Smooth muscle cell of the brain vasculature (primary cell): ENCODE measurements at regions not wholly inside any gene's neighbourhood (a gene's known extent, or its start where the extent isn't known, plus 50 kb on each side); places are given as distances from the start of the nearest gene placed in this dataset.
"Not testable (repeated sequence)": the region's sequence is repeated elsewhere in the genome, so short reads cannot be mapped to it uniquely, and the experiment has no call there.

Source experiments
- DNase-seq: peaks from one replicate; pipeline ENCODE4 v3.0.0-alpha.2; 2012; ENCODE audit warnings: low read depth, low spot score

DNA sequence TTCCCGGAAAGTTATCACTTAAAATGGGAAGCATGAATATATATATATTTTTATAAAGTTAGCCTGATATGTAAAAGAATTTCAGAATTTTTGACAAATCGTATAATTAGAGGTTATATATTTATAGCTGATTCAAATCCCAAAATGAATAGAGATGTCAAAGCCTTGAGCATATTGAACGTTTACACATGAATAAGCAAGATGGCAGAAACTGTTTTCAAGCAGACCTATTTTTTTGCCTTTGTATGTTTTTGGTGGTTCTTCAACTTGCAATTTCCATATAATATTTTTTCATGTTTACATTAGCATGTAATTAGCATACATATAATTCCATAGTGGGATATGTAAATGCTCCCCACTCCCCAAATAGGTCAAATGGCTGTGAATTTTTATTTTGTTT lies 189.9 kb downstream of the PRL start:
- no peak for DNase-seq

DNA sequence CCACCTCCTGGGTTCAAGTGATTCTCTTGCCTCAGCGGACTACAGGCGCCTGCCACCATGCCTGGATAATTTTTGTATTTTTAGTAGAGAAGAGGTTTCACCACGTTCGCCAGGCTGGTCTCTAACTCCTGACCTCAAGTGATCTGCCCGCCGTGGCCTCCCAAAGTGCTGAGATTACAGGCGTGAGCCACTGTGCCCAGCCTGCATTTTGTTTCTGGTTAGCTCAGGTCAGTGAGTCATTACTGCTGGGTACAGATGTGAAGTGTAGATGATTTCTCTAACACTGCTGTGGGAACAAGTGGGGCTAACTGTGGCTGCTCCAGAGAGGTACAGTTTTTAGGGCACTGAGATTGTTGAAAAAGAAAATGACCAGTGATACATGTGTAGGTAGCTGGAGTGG lies 188.6 kb downstream of the PRL start:
- no peak for DNase-seq

DNA sequence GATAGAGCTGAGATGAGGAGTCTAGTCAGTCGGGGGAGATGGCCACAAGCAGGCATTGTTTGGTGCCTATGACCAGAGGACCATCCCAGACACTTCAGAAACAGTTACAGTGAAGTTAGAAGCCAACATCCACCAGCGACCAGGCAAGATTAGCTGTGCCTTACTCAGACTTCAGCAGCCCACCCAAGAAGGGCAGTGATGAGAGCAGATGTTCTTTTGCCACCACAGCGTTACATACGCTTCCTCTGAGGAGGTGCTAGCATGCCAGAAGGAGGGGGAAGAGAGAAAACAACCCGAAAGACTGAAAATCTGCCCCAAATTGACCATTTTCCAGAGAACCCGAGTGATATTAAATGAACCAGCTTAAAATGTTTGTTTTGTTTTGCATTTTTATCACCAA lies 186.8 kb downstream of the PRL start:
- no peak for DNase-seq

DNA sequence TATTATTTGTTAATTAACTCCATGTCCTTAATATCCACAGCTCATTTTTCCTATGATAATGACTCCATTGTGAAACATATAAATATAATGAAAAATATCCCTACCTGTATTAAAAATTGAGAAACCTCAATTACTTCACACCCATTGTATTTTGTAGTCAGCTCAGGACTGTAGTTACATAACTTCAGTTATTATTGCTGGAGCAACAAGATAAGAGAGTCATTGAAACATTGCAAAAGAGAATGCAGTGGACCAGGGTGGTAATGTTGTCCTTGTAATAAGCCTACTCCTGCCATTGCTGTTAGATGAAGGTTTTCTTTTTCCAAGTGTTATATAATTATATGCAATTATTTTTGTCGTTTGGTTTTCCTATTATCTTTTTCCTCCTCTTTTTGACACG lies 184.4 kb downstream of the PRL start:
- DNase-seq = no peak

DNA sequence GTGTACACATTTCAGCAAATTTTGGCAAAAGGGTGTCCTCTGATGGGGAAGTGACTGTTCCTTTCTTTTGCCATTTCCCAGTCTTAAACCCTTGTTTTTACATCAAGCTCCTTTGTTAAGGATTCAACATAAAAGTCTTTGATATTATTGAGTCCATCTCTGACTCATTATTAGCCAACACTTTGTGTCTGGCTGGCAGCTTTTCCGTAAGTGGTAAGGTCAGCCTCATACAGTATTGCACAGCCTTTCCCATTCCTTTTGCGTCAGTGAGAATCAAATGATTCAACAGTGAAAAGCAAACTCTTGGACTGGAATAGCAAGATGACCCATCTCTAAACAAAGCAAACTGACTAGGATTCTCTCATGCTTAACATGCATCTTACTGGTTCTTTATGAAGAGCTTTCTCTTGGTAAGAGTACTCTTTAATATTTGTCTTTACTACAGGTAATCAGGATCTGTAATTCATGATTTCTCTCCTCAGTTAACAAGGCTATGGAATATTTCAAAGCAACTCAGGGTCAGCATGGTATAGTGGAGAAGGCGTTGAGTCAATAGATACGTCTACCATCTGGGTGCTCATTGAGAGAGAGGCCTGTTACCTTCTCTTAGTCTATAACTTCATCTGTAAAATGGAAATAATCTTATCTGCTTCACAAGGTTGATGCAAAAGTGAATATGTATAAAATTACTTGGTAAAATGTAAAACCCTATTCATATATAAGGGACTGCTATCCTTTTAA lies 183.6 kb downstream of the PRL start:
- DNase-seq = peak; percentile 62

DNA sequence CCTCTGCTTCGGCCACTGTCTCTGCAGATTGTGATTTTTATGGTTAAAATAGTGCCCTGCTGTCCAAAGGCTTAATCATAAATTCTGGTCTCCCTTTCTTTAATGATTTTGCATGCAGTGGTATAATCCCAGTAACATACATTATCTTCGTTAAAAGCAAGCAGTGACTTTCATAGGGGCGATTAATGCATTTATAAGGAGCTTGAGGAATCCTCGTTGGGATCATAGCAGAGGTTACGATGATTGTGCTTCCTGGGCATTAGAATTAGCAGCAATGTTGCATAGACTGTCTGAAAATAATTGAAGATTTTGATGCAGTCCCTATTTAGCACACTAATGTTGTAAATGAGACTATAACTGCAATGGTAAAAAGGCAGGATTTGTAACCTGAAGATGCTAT lies 181.3 kb downstream of the PRL start:
- DNase-seq = no peak

DNA sequence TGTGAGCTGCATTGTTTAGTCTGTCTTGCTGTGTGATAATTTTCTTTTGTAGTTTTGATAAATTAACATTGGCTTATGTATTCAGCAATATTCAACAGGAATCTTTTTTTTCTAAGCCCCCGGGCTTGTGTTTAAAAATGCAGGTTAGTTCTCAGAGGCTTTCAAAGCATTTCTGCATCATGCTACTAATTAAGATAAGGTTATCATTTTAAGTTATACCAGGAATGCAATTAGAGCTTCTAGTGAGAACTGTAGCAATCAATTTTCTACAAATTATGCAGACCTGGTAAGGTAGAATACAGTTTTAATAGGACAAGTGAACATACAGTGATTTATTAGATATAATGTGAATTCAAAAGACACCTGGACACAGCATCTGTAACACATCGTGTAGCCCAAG lies 179.2 kb downstream of the PRL start:
- DNase-seq = no peak

DNA sequence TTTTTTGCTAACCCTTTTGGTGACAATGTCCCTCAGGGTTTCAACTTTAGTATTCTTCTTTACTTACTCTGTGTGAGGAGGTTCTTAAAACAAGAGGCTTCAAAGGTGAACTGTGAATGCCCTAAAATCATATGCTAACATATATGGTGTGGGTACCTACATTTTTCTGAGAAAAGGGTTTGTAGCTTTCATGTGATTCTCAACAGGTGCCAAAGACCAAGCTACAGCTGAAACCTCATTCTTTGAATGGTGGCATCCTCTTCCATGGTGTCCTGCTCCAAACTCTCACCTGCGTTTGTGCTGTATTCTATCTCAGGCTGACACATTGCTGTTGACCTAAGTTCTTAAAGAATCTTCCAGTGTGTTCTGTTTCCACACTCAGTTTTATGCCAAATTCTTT lies 177.3 kb downstream of the PRL start:
- no peak for DNase-seq

DNA sequence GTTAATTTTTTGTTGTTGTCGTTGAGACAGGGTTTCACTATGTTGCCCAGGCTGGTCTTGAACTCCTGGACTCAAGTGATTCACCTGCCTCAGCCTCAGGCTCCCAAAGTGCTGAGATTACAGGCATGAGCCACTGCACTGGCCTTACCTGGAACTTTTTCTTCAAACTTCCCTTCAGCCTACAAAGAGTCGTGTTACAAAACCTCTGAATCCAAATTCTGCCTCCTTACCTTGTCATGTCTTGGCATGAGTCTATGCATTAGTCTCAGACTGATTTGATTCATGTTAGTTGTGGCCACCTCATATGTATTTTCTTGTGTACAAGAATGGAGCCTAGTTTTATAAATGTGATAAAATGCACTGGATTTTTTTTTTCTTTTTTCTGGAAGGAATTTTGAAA lies 172.1 kb downstream of the PRL start:
- DNase-seq = no peak

DNA sequence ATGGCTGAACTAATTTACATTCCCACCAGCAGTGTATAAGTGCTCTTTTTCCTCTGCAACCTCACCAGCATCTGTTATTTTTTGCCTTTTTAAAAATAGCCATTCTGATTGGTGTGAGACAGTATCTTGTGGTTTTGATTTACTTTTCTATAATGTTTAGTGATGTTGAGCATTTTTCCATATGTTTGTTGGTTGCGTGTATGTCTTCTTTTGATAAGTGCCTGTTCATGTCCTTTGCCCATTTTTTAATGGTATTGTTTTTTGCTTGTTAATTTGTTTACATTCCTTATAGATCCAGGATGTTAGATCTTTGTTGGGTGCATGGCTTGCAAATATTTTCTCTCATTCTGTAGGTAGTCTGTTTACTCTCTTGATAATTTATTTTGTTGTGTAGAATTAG lies 169.9 kb downstream of the PRL start:
- no peak for DNase-seq

DNA sequence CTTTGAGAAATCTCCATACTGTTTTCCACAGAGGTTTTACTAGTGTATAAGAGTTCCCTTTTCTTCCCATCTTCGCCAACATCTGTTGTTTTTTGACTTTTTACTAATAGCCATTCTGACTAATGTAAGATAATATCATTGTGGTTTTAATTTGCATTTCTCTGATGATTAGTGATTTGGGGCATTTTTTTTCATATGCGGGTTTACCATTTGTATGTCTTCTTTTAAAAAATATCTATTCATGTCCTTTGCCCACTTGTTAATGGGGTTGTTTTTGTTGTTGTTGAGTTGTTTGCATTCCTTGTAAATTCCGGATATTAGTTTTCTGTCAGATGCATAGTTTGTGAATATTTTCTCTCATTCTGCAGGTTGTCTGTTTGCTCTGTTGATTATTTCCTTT lies 167.1 kb downstream of the PRL start:
- no peak for DNase-seq

DNA sequence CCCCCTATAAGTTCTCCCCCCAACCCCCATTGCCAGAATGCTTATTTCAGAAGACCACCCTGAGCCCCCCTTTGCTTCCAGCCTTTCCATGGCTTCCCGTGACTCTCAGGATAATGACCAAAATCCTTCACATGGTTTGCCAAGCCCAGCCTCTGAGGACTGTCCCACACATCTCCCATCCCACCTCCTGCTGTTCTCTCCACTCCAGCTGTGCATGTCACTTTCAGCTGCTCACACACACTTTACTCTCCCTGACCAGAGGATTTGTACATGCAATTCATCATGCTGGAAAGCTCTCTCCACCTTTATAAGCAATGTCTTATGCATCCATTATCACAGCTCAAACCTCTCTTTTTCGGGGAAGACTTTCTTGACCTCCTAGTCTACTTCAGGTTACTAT lies 164.2 kb downstream of the PRL start:
- DNase-seq = no peak

DNA sequence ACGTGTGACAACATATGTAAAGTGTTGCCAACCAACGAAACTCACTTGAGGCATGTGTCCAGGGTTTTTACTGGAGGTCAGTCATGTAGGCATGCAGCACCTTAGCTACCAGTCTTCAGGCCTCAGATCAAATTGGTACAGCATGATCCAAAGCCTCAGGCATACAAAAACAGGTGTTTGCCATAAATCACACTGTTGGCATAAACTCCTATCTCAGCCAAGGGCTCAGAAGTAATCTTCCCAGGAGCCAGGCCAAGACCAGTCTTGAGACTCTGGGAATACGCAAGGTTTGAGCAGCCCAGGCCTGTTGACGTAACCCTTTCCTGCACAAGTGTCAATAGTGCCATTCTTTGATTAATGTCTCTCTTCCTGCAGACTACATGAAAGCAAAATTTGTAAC lies 163.5 kb downstream of the PRL start:
- no peak for DNase-seq

DNA sequence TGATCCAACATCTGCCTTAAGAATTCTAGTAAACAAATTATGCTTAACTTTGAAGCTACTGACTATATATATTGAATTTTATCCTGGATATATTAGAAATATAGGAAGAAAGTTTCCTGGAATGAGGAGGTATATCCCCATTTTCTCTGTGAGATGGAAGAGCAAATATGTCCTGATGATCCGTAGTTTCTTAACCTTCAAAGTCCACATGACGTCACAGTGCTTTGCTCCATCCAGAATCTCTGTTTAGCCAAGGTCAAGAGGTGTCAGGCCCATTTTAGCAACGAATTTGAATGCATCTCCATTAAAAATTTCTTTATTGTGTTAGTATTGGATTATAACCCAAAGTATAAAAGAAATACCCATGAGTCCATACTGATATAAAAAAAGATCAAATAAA lies 162.5 kb downstream of the PRL start:
- DNase-seq = no peak

DNA sequence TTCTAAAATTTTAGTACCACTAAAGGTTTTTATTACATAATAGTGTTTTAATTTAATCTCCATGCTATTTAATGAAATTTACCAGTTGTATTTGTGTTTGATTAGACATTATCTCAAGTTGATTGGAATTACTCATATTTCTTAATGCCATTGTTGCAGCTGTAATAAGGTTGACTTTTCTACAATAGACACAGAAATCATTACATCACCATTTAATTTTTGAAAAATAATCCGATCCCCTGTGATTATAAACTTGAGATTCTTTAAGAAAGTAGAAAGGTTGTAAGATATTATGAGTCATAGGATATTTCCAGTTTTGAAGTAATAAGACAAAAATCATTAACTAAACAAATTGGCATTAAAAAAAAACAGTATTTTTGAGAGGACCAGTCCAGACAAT lies 161.4 kb downstream of the PRL start:
- DNase-seq = no peak

DNA sequence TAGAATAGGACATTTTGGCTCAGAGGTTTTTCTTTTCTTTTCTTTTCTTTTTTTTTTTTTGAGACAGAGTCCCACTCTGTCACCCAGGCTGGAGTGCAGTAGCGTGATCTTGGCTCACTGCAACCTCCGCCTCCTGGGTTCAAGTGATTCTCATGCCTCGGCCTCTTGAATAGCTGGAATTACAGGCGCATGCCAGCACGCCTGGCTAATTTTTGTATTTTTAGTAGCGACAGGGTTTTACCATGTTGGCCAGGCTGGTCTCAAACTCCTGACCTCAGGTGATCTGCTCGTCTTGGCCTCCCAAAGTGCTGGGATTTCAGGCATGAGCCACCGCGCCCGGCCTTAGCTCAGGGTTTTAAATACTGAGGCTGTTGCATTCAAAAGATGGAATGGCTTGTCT lies 156.1 kb downstream of the PRL start:
- DNase-seq = not testable (repeated sequence)

DNA sequence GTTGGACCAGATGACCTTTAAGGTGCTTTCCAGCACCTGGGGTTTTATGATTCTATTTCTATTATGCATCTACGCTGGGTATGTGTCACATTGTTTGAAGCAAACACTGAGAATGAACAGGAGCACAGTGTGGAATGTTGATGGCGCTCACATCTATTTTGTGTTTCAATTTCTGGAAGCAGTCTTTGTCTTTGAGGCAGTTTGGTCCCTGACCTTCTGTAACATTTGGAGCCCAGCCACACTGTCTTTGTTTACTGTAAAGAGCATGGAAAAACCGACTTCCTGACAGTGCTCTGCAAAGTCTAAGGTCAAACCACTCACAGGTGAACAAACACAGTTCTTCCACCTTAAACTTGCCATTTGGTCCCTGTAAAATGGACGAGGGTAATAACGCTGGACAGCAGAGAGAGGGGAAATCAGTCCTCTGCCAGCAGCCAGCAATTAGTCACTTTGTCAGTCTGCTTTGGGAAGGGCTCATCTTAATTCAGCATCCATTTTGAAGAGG lies 155.5 kb downstream of the PRL start:
- DNase-seq = no peak

DNA sequence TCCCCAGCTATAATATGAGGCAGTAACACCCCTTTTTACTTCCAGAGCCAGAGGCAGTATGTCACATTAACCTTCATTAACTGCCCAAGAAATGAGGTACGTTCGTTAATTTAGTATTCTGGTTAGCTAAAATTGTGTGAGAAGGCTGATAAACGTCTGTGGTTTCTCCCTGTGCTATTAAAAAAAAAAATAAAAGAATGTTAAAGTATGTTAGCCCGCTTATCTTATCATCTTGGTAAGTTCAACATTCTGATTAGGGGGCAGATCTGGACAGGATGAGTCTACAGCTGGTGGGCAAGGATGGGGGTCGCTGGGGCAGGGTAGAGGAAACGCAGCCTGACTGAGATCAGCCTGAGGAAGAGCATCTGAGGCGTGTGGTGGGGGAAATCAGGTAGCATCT lies 154.0 kb downstream of the PRL start:
- DNase-seq = no peak

DNA sequence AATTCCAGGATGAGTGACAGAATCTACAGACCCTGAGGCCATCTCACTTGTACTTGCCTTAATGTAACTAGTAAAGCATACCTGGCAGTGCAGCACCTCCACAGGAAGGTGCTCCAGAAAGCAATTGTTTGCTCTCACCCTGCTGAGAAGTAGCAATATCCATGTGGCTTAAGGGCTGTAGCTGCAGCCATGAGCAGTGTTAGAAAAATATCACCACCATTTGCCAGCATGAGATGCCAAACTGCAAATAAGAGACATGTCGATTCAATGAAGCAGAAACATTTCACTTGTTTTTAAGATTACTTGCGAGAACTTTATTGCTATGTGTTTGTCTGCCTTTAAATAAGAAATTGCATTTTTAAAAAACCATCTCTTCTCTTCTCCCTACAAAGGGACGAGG lies 151.5 kb downstream of the PRL start:
- no peak for DNase-seq

DNA sequence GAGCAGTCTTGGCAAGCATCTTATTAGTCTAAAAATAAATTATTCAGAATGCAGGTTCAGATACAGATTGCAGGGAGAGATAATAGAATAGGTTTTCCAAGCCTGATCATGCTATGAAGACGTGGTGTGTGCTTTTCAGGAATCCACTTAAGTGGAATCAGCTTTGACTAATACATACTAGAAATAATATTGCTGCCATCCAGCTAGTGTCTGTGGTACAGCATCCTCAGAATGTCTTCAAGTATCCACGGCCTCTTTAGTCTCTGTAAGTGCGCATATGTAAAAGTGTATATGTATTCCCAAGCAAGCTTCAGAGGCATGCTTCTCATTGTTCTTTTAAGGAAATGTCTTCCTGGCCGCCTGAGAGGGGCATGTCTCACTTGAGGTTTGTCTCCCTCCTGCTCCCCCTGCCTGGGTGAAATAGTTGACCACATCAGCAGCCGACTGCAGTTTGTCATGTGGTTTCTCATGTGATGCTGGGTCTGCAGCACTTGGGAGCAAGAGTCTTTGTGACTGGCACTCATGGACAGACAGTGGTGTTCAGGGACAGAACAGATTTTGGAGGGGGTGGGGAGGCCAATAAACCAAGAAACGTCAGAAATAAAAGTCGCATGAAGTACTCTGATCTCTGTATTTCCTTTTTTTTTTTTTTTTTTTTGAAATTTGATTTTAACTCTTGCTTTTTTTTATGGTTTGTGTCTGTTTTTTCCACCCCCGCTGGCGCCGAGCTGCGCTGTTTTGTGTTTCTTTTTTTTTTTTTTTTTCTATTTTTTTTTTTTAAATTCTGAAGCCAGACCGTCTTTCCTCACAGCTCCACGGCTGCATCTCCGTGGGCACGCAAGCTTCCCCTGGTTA lies 150.8 kb downstream of the PRL start:
- no peak for DNase-seq

DNA sequence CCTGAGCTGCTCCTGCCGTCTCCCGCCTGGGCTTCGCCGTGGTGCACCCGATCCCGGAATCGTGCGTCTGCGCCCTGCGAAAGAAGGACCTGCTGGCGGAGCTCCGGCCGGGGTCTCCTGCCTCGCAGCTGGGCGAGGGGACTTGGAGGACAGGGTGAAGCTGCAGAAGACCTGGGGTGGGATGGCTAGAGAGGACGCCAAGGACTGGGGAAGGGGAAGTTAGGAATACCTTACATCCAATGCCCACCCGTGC lies 150.2 kb downstream of the PRL start:
- no peak for DNase-seq

DNA sequence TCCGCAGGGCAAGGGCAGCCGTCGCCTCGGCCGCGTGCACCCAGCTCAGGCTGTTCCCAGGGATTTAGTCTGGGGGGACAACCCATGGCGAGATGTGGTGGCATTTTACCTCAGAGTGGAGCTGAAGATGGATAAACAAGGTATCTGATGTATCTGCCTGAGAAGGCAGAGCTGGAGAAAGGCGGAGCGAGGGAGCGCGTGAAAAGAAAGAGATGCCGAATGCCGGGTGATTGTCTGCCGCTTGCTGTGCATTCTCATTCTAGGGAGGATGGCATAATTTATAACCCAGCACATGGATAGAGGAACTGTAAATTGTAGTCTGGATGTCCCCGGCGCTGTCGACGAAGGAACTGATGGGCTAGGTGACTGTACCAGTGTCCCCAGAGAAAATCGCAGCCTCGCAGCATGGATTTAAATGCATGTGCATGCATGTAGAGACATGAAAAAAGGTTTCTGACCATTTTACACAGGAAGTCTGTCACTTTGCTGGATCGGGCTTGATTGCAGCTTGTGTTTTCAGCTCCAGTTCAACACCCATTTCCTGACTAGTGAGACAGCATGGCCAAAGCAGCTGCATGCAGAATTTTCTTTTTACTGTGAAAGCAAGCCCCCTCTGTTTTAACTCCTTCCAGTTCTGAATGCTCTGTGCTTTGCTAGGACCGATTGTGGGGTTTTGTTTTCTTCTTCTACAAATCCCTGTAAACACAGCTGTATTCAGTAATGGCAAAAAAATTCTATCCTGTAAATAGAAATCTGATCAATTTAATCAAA lies 149.7 kb downstream of the PRL start:
- DNase-seq = no peak
